KG1 (cell line): ENCODE measurements at regions not wholly inside any gene's neighbourhood (a gene's known extent, or its start where the extent isn't known, plus 50 kb on each side); places are given as distances from the start of the nearest gene placed in this dataset.

Experiments used
- DNase-seq: peaks from one replicate; lab custom pipeline; 2025; lab: John Stamatoyannopoulos, UW

DNA sequence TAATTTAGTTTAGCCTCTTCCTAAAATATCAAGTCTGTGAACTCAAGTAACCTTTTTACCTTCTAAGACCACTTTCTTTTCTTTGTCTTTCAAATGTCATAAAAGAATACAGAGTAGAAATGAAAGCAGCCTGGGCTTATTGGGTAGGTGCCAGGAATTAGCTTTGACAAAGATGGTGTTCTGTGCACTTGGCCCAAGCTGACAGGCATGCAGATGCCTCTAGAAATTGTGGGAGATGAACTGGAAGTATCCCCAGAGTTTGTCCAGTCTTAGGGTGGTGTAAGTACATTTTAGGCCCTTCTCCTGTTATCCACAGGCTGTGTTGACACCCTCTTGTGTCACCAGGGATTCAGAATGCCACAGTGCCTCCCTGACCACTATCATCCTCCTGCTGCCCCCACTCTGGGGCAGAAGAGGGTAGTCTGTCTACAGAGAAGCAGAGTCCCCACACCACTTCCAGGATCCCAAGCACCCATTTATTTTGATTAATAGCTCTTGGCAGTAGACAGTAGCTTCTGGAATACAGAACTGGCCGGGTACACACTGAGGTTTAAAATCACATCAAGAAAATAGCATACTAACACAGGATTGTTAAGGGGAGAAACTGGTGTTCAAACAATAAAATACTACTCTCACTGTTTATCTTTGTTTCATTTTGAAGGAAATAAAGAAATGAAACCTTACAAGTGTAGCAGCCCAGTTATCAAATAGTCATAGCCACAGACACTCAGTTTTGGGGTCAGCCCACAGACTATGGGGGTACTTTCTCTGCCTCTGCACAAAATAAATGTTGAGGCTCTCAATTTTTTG is 343.2 kb downstream of the KCNRG start:
- no peak for DNase-seq

DNA sequence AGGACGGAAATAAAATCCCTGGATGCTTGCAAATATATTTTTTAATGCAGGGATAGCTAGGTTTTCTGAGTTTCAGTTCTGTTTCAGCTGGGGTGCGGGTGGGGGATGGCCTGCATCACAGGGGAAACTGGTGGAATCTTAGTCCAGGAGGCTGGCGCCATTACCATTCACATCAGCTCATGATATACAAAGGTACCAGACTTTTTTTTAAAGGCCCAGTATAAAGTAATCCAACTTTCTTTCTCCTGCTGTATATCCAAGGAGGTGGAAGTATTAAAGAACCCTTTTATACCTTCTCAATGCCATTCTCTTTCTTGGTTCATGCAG is 343.8 kb downstream of the KCNRG start:
- DNase-seq: no peak

GRCh38 chr13:50359779-50360178 is 344.5 kb downstream of the KCNRG start:
- no peak for DNase-seq

DNA sequence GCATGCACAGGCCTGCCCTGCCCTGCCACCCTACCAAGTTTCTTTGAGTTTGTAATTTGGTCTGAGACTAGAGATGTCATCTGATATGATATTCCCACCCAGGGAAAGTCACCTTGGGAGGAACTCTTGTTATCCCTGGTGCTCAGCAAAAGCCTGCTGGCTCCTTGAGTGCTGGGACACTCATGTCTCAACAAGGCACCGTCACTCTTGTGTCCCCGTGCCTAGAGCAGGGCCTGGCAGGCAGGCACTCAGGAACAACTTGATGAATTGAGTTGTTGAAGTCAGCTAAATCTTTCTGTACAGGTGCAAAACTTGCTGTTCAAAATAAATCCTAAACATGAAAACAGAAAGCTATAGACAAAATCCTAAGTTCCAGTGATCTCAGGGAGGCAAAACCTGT is 345.4 kb downstream of the KCNRG start:
- no peak for DNase-seq

GRCh38 chr13:50361282-50361681 is 346.0 kb downstream of the KCNRG start:
- no peak for DNase-seq

DNA sequence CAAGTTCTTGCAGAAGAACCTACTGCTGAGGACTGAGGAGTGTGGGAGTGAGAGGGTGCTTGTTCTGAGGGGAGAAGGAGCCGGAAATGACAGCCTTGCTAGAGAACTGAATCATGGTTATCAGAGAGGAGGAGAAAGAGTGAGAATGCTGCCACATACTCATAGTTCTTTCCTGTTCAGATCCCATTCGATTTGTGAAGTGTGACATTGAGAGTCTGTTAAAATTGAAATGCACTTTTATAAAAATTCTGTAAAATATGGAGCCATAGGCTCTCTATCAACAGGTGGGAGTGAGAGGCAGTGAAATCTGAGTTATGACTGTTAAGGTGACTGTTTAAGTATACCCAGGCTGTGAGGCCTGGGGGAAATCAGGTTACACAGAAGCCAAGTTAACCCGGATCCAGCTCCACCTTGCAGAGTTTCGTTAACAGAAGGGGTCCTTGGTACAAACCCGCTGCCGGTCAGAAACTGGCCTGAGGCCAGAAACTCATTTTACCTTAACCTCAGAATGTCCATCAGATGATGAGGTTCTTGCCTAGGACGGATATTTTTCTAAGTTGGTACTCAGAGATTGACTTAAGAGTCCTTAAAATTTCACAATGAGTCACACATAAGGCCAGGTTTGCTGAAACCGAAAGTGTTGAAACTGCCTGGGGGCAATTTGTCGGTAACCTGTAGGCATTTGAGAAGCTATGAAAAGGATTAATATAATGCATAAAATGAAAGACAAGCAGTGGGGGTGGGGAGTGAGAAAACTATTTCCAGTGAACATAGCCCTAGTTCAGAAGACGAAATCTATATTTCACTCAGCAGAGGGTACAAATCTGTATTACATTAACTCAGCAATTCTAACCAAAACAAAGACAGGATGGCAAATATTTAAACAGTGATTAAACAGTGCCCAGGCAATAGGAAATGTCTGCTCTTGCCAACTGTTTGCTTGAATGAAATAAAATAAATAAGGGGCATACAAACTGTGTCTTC is 350.5 kb downstream of the KCNRG start:
- DNase-seq: no peak

GRCh38 chr13:50366488-50367174 is 351.4 kb downstream of the KCNRG start:
- no peak for DNase-seq

DNA sequence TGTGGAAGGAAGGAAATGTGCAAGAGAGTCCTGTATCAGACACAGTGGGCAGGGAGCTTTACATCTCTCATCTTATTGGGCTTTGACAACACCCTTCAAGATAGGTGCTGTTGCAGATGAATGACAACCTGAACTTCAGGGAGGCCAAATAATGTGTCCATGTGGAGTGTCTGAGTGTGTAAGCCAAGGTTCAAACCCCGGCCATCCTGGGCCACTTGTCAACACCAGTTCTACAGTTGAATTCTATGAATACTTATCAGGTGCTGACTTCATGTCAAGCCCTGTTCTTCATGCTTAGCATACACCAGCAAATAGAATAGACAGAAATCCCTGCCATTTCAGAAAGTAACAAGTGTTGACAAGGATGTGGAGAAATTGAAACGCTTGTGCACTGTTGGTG is 354.4 kb downstream of the KCNRG start:
- DNase-seq: no peak

DNA sequence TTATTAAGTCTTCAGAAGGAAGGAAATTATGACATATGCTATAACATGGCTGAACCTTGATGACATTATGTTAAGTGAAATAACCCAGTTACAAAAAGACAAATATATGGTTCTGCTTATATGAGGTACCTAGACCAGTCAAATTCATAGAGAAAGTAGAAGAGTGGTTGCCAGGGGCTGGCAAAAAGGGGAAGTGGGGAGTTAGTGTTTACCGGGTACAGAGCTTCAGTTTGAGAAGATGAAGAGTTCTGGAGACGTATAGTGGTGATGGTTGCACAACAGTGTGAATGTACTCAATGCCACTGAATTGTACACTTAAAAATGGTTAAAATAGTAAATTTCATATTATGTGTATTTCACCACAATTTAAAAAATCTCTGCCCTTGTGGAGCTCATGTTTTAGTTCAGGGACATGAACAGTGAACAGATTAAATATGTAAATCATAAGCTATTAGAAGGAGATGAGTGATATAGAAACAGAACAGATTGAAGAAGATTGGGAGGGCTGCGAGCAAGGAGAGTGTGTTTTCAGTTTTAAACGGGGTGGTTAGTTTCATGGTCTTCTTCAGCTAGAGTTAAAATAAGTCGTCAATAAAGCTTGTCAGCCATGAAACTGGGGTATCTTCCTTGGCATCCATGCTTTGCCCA is 355.2 kb downstream of the KCNRG start:
- DNase-seq: peak; percentile 10

DNA sequence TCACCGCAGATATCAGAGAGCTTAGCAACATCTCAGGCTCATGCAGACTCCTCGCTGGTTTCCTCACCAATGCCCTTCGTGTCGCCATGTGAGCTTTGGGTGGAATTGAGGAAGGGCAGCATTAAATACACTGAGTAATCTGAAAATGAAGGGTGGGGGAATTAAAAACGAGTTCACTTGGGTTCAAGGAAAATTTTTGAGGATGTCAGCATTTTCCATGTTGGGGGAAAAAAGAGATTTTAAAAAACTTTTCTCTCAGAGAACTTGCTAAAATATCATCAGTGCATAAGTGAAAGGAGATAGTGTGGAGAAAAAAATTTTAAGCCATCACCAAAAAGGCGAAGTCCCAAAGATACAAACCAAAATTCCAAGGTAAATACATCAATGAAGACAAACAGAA is 359.3 kb downstream of the KCNRG start:
- DNase-seq: no peak

DNA sequence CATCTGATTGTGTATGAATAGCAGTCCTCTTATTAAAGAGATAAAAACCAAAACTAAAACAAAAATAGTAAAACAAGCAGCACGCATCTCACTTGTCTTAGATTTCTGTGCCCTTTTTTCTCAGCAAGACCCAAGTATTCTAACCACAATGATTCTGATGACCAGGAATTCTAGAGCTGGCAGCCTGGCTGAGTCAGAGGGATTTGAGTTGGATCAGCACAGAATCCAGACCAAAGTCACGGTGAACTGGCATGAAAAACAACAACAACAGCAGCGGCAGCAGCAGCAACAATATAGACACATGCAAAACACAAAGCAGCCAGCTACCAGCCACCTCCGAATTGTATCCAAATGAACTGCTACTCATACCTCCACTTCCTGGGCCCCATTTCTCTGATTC is 360.5 kb downstream of the KCNRG start:
- DNase-seq: no peak

DNA sequence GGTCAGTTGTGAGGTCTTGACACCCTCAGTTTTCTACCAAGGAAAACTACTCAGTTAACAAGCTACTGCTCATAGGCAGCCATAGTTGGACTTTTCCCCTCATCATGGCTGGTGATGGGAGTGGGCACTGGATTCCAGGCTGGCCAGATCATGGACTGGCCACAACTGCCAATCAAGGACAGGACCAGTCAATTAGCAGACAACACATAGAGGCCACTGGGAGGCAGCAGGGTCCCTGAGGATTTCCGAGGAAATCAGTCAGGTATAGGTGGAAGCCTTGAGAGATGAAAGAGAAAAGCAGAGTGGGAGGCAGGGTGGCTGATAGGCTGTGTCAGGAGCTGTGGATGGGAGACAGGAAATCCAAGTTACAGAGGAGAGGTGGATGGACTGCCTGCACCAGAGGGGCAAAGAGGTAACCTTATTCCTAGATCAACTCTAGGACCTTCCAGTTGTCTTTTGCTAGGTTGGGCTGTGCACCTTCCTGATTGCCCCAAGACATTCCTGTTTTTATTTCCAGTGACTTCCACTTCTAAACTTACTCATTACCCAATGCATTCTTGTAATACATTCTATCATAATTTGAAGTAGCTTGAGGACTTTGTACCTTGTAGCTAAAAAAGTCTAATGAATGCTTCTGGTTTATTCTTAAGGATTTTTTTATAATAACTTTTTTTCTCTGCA is 361.8 kb downstream of the KCNRG start:
- no peak for DNase-seq

DNA sequence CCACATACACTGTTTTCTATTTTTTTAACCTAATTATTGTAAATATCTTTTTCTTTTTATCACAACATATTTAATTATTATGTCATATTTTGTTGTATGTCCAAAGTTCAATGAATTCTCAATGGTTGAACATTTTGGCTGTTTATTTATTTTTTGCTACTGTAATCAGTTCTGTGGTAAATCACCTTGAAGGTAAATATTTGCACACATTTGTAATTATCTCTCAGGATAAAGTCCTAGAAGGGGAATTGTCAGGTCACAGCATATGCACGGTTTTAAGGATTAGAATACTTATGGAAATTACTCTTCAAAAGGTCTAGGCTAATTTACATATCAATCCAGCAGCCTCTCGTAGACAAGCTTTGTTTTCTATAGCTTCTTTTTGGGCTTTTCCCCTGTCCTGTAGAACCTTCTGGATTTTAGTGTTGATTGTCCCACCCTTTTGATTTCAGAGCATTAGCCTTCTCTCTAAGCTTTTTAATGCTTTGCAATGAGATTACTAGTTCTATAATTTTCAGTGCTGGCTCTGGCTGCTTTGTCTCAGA is 362.6 kb downstream of the KCNRG start:
- no peak for DNase-seq

- no peak for DNase-seq
These were observed 363.3 kb downstream of the KCNRG start for GRCh38 chr13:50378509-50379044.

DNA sequence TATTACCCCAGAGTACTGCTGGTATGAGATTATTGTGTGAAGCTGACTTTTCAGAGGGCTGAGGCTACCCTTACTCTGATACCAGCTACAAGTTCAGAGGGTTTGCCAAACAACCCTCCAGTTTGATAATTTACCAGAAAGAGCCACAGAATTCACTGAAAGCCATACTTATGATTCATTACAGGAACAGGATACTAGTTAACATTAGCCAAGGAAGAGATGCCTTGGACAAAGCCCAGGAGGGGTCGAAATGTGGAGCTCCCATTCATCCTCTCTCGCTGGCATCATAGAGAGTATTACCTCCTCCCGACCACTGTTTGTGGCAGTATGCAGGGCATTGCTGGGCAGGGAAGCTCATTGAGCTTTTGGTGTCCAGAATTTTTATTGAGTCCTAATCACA is 364.3 kb downstream of the KCNRG start:
- DNase-seq: no peak

- DNase-seq: no peak
These were observed 365.7 kb downstream of the KCNRG start for GRCh38 chr13:50380905-50381304.

DNA sequence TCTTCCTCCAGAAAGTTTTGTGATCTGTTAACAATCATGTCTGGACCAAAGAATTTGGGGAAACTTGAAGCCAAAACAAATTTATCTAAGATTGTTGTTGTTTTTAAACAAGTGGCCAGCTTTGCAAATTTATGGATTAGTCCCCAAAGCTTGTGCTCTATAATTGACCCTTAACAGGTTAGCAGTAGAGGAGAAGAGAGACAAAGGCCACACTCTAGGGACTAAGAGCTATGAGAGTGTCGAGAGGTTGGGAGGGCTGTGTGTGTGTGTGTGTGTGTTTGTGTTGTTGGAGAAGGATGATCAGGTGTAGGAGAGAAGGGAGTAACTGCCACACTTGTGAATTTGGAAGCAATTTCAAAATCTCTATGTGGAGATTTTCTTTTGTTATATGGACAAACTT is 367.3 kb downstream of the KCNRG start:
- no peak for DNase-seq

- DNase-seq: no peak
These were observed 367.7 kb downstream of the KCNRG start for GRCh38 chr13:50382951-50383350.

DNA sequence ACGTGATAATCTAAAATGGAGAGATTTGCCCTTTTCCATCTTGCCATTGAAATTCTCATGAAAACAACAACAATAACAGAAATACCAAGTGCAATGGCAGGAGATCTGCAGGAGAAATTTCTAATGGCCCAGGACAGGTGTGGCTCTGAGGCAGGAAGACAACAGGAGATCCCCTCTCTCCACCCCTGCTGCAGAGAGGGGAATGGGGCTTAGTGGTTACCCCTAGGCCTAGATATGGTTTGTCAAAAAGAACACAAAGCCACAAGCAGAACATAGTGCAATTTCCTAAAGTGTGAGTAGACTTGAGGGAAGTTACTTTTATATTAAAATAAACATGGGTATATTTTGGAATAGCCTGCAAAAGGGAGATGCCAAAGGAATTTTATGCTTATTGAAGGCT is 369.5 kb downstream of the KCNRG start:
- DNase-seq: no peak

- no peak for DNase-seq
These were observed 371.4 kb downstream of the KCNRG start for GRCh38 chr13:50386541-50387050.
